Naive thymus-derived CD4-positive, alpha-beta T cell (primary cell): ENCODE measurements at regions not wholly inside any gene's neighbourhood (a gene's known extent, or its start where the extent isn't known, plus 50 kb on each side); places are given as distances from the start of the nearest gene placed in this dataset.
A peak's percentile ranks its signal among the peaks of the same experiment; 100 is the strongest.

Experiments
- ATAC-seq: fragments of 150-1000 bp; cut with Tn5 transposase; 2 replicates; pipeline ENCODE4 v1.10.0; 2021; ENCODE audit warnings: mild to moderate bottlenecking, moderate library complexity
- CTCF ChIA-PET: fragments of 350-600 bp; sonication (Branson Sonifier 250); formaldehyde crosslinking; loops from one replicate; lab custom pipeline; 2021; ENCODE audit warnings: antibody characterized with exemption; lab: Charles Lee
- POLR2A ChIA-PET: fragments of 350-600 bp; sonication (Branson Sonifier 250); formaldehyde crosslinking; loops from one replicate; lab custom pipeline; 2021; ENCODE audit warnings: antibody characterized with exemption, inconsistent platforms; lab: Charles Lee
- DNase-seq, 9 donors: peaks; one replicate each; pipeline versions ENCODE4 v3.0.0 to v3.0.0-alpha.2; 2020 to 2022; ENCODE audit warnings: mixed read lengths in 1 of 9
- H3K27ac ChIP-seq: one replicate; pipeline ENCODE4 v1.7.0; 2013; ENCODE audit warnings: mild to moderate bottlenecking, low read depth, low read length, moderate library complexity
- H3K27me3 ChIP-seq, 2 donors: one replicate each; pipeline ENCODE4 v1.7.0; 2013; ENCODE audit warnings: low read length in 2 of 2, mild to moderate bottlenecking in 2 of 2, moderate library complexity in 2 of 2; ENCODE audit not compliant: control insufficient read depth in 2 of 2, insufficient read depth in 2 of 2
- H3K36me3 ChIP-seq, 3 experiments: 1 replicate in 2 of 3; 2 replicates in 1 of 3; pipeline ENCODE4 v1.7.0; 2013; ENCODE audit warnings: low read length in 3 of 3, mild to moderate bottlenecking in 3 of 3, moderate library complexity in 1 of 3; ENCODE audit not compliant: insufficient read depth in 3 of 3, control insufficient read depth in 2 of 3
- H3K4me1 ChIP-seq, 2 donors: one replicate each; pipeline ENCODE4 v1.7.0; 2013; ENCODE audit warnings: low read length in 2 of 2, mild to moderate bottlenecking in 2 of 2, moderate library complexity in 1 of 2; ENCODE audit not compliant: control insufficient read depth in 2 of 2, insufficient read depth in 2 of 2
- H3K4me3 ChIP-seq: 2 replicates; pipeline ENCODE4 v1.7.0; 2013; ENCODE audit warnings: mild to moderate bottlenecking, low read length
- H3K9me3 ChIP-seq, 3 experiments: 1 replicate in 2 of 3; 2 replicates in 1 of 3; pipeline ENCODE4 v1.7.0; 2013; ENCODE audit warnings: low read length in 3 of 3; ENCODE audit not compliant: control insufficient read depth in 2 of 3
- H3K27ac Mint-ChIP-seq, 9 donors: one replicate each; pipeline ENCODE4 v1.8.0; 2020 to 2022; ENCODE audit warnings: mixed read lengths in 9 of 9, mild to moderate bottlenecking in 8 of 9, moderate library complexity in 5 of 9, inconsistent platforms in 2 of 9
- H3K27me3 Mint-ChIP-seq, 5 donors: one replicate each; pipeline ENCODE4 v1.8.0; 2021 to 2022; ENCODE audit warnings: mixed read lengths in 5 of 5, mild to moderate bottlenecking in 1 of 5
- H3K36me3 Mint-ChIP-seq, 5 donors: one replicate each; pipeline ENCODE4 v1.8.0; 2020 to 2022; ENCODE audit warnings: mixed read lengths in 5 of 5, mild to moderate bottlenecking in 3 of 5, inconsistent platforms in 1 of 5
- H3K4me1 Mint-ChIP-seq, 7 donors: one replicate each; pipeline ENCODE4 v1.8.0; 2020 to 2022; ENCODE audit warnings: mixed read lengths in 7 of 7, mild to moderate bottlenecking in 3 of 7, inconsistent platforms in 1 of 7
- H3K4me3 Mint-ChIP-seq, 10 donors: one replicate each; pipeline ENCODE4 v1.8.0; 2020 to 2022; ENCODE audit warnings: mild to moderate bottlenecking in 10 of 10, mixed read lengths in 10 of 10, moderate library complexity in 6 of 10, inconsistent platforms in 2 of 10
- H3K9me3 Mint-ChIP-seq, 11 donors: one replicate each; pipeline ENCODE4 v1.8.0; 2020 to 2022; ENCODE audit warnings: mixed read lengths in 11 of 11, mild to moderate bottlenecking in 4 of 11, inconsistent platforms in 1 of 11, moderate library complexity in 1 of 11
- intact Hi-C, 2 donors: fragments of 100-400 bp; cut with micrococcal nuclease; formaldehyde crosslinking; loops; one replicate each; pipeline ENCODE4 v1.15.1; 2023

DNA sequence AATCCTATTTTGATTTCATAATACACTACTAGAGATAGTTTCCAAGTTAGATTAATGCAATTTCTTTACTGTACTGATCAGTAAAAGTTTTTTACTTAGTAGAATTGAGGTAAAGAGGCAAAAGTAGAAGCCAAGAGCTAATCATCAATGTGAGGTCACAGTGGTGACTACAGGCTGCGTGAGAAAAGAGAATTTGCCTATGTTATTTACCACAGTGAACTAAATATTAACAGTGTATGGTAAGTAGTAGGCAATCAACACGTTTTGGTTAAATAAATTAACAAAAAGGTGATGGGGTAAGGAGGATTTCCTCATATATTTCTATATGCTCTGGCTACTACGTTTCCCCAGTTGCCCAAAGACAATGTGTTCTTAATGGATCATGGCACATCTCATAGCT, 202.2 kb upstream of the CMC1 start:
- ChIA-PET POLR2A (no interaction called here), CTCF (no interaction called here)
- DNase-seq (no peak), ATAC-seq (no peak)
- Histone ChIP-seq H3K9me3 (no peaks in the 10 kb centered on the region), H3K36me3 (no peaks in the 10 kb centered on the region), H3K27me3 (no peaks in the 10 kb centered on the region), H3K4me3 (no peak overlapping the region), H3K27ac (no peak overlapping the region), H3K4me1 (no peaks in the 10 kb centered on the region)
- Mint-ChIP-seq H3K9me3 (peaks cover 0 to 6% (median 0%) of the 10 kb centered on the region in 11 donors), H3K4me3 (no peak overlapping the region), H3K4me1 (peaks cover 0 to 3% (median 0%) of the 10 kb centered on the region in 7 donors), H3K27me3 (peaks cover 0 to 6% (median 2%) of the 10 kb centered on the region in 5 donors), H3K27ac (no peak overlapping the region), H3K36me3 (peaks cover 0 to 4% (median 3%) of the 10 kb centered on the region in 5 donors)
- intact Hi-C loops: no loop called here

DNA sequence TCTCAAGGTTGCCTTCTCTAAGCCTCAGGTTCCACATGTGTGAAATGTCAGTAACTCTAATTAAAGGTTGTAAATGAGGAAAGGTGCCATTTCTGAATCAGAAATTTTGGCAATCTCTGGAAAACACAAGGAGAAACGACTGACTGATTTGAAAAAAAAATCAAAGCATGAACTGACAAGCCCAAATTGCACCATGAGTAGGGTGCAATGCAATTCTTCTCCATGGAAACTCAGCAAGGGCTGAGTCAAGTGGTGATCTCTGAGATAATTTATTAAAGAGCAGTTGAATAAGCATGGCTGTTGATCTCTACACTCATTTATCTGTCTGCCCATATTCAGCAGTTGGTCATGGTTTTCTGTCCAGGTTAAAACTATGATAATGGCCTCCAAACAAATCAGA, 201.6 kb upstream of the CMC1 start:
- H3K4me1 ChIP-seq: no peaks in the 10 kb centered on the region
- Mint-ChIP-seq H3K27me3 (peaks cover 0 to 6% (median 2%) of the 10 kb centered on the region in 5 donors), H3K4me1 (peaks cover 0 to 3% (median 0%) of the 10 kb centered on the region in 7 donors), H3K4me3 (no peak overlapping the region), H3K36me3 (peaks cover 0 to 4% (median 3%) of the 10 kb centered on the region in 5 donors), H3K9me3 (peaks cover 0 to 1% (median 0%) of the 10 kb centered on the region in 11 donors), H3K27ac (no peak overlapping the region)
- no peak overlapping the region for H3K27ac ChIP-seq
- no peaks in the 10 kb centered on the region for H3K27me3 ChIP-seq
- no peak overlapping the region for H3K4me3 ChIP-seq
- CTCF ChIA-PET: no interaction called here
- ATAC-seq: no peak
- intact Hi-C loops: no loop called here
- DNase-seq: no peak
- H3K36me3 ChIP-seq: no peaks in the 10 kb centered on the region
- POLR2A ChIA-PET: interaction anchor here (0.6 kb wide), 1 partner anchor 137 kb away, joined by 3 read pairs; no protein-coding TSS in a partner anchor
- no peaks in the 10 kb centered on the region for H3K9me3 ChIP-seq

DNA sequence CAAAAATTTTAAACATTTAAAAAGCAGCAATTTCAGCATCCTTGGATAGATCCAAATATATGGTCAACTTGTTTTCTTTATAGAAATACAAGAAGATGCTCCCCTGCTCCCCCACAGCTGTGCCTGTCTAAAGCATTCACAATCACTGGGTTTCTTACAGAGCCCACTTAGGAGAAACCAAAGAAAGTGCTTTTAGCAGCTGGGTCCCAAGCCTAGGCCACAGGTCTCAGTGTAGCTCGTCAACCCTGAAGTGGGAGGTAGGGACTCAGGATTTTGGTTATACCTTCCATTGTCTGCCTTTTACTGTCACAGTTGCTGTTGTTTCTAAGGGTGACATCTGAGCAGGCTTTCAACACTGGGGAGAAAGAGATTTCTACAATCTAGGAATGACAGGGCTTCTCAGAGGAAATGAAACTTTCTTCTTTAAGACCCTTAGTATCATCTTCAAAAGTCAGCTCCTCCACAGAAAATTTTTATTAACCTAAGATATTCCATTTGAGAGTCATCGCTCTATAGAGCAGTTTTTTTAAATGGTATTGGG, 199.3 kb upstream of the CMC1 start:
- no peak overlapping the region for H3K4me3 ChIP-seq
- Mint-ChIP-seq H3K9me3 (no peaks in the 10 kb centered on the region), H3K4me3 (no peak overlapping the region), H3K36me3 (peaks cover 0 to 4% (median 0%) of the 10 kb centered on the region in 5 donors), H3K27ac (no peak overlapping the region), H3K27me3 (peaks cover 0 to 7% (median 5%) of the 10 kb centered on the region in 5 donors), H3K4me1 (no peaks in the 10 kb centered on the region)
- H3K36me3 ChIP-seq: no peaks in the 10 kb centered on the region
- DNase-seq (no peak), ATAC-seq (no peak)
- no peaks in the 10 kb centered on the region for H3K27me3 ChIP-seq
- H3K27ac ChIP-seq: no peak overlapping the region
- ChIA-PET POLR2A (no interaction called here), CTCF (no interaction called here)
- H3K4me1 ChIP-seq: no peaks in the 10 kb centered on the region
- no peaks in the 10 kb centered on the region for H3K9me3 ChIP-seq
- intact Hi-C loops: no loop called here

DNA sequence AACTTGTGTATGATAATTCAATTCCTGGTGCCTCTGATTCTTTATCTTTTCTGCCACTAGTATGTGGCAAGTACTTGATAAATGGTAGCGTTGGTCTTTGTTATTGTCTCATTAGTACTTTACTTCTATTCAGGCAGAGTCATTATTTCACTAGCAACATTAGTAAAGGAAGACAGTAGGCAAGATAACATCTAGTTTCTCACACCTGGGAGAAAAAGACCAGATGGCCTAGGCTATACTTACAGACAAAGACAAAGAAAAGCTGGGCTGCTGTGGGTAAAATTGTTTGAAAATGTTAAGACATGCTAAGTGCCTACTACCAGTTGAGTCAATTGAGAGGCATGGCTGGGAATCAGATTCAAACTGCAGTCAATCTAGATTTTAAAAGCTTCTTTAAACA, 198.7 kb upstream of the CMC1 start:
- ATAC-seq (no peak), DNase-seq (no peak)
- H3K27ac Mint-ChIP-seq: no peak overlapping the region
- POLR2A ChIA-PET: no interaction called here
- H3K4me1 ChIP-seq: no peaks in the 10 kb centered on the region
- no peaks in the 10 kb centered on the region for H3K36me3 ChIP-seq
- no peaks in the 10 kb centered on the region for H3K4me1 Mint-ChIP-seq
- peaks cover 0 to 8% (median 6%) of the 10 kb centered on the region in 5 donors for H3K27me3 Mint-ChIP-seq
- H3K4me3 ChIP-seq: no peak overlapping the region
- no peaks in the 10 kb centered on the region for H3K9me3 ChIP-seq
- H3K27me3 ChIP-seq: no peaks in the 10 kb centered on the region
- CTCF ChIA-PET: no interaction called here
- H3K27ac ChIP-seq: no peak overlapping the region
- no peaks in the 10 kb centered on the region for H3K36me3 Mint-ChIP-seq
- no peak overlapping the region for H3K4me3 Mint-ChIP-seq
- no peaks in the 10 kb centered on the region for H3K9me3 Mint-ChIP-seq
- intact Hi-C loops: no loop called here

DNA sequence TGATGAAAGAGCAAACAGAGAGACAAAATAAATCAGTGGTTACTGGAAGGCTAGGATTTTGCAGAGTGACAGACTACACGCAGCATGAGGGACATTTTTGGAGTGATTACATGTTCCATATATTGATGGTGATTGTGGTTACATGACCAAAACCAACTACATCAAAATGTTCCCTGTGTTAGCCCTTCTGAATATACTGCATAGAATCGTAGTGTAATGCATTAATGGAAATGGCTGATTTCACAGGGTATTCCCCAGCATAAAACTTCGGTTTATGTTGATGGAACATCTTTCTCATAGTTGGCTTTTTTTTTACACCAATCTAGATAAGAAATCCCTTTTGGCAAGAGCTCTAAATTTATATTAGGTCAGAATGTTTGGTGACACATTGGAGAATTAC, 191.3 kb upstream of the CMC1 start:
- Mint-ChIP-seq H3K27ac (no peak overlapping the region), H3K9me3 (no peaks in the 10 kb centered on the region), H3K4me1 (peaks cover 0 to 7% (median 4%) of the 10 kb centered on the region in 7 donors), H3K27me3 (peaks cover 0 to 6% (median 4%) of the 10 kb centered on the region in 5 donors), H3K4me3 (no peak overlapping the region), H3K36me3 (no peaks in the 10 kb centered on the region)
- intact Hi-C loops: no loop called here
- DNase-seq: no peak
- no peaks in the 10 kb centered on the region for H3K36me3 ChIP-seq
- H3K4me1 ChIP-seq: no peaks in the 10 kb centered on the region
- H3K9me3 ChIP-seq: no peaks in the 10 kb centered on the region
- no peak overlapping the region for H3K4me3 ChIP-seq
- no peak overlapping the region for H3K27ac ChIP-seq
- ATAC-seq: no peak
- no peaks in the 10 kb centered on the region for H3K27me3 ChIP-seq
- ChIA-PET CTCF (no interaction called here), POLR2A (no interaction called here)

DNA sequence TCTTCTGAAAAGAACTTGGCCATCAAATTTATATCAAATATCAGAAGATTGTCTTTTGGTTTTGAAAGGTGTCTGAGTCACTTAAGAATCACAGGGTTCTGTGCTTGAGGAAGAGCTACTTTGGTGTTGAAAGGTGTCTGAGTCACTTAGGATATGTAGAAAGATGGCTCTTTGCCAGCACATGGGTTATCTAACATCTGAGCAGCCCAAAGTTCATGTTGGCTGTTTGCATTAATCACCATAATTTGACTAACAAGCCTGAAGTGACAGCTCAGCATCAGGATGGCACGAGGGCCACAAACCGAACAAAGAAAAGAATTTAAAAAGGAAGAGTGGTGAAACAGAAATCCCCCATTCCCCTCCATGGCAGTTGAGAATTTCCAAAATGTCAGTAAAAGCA, 190.5 kb upstream of the CMC1 start:
- Histone ChIP-seq H3K27ac (no peak overlapping the region), H3K27me3 (no peaks in the 10 kb centered on the region), H3K4me3 (no peak overlapping the region), H3K36me3 (no peaks in the 10 kb centered on the region), H3K9me3 (no peaks in the 10 kb centered on the region), H3K4me1 (no peaks in the 10 kb centered on the region)
- POLR2A ChIA-PET: no interaction called here
- DNase-seq (no peak), ATAC-seq (peak; percentile 34)
- CTCF ChIA-PET: no interaction called here
- H3K9me3 Mint-ChIP-seq: no peaks in the 10 kb centered on the region
- no peaks in the 10 kb centered on the region for H3K36me3 Mint-ChIP-seq
- H3K27ac Mint-ChIP-seq: no peak overlapping the region
- intact Hi-C loops: no loop called here
- H3K4me3 Mint-ChIP-seq: no peak overlapping the region
- H3K4me1 Mint-ChIP-seq: peaks cover 0 to 7% (median 4%) of the 10 kb centered on the region in 7 donors
- peaks cover 0 to 7% (median 4%) of the 10 kb centered on the region in 5 donors for H3K27me3 Mint-ChIP-seq

DNA sequence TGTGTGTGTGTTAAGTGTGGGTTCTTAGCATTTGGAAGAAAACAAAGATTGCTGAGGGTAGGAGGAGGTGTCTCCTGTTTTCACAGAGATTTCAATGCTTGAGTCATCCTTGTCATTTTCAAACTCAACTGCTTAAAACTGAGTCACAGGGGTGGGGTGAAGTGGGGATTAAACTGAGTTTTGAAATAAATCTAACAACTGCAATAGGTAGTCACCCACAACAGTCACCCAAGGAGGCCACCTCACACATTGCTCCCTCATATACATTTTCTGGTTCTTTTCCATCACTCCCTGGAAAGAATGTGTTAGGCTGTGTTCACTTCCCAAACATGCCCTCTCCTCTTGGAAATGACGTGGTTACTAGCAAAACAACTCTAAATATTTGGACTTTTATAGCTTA, 187.7 kb upstream of the CMC1 start:
- Mint-ChIP-seq H3K4me3 (no peak overlapping the region), H3K27ac (no peak overlapping the region), H3K4me1 (peaks cover 0 to 7% (median 4%) of the 10 kb centered on the region in 7 donors), H3K9me3 (peaks cover 0 to 7% (median 0%) of the 10 kb centered on the region in 11 donors), H3K27me3 (peaks cover 0 to 13% (median 4%) of the 10 kb centered on the region in 5 donors), H3K36me3 (peaks cover 0 to 3% (median 0%) of the 10 kb centered on the region in 5 donors)
- H3K4me3 ChIP-seq: no peak overlapping the region
- intact Hi-C loops: no loop called here
- DNase-seq: no peak
- ChIA-PET CTCF (no interaction called here), POLR2A (no interaction called here)
- no peaks in the 10 kb centered on the region for H3K9me3 ChIP-seq
- H3K27ac ChIP-seq: no peak overlapping the region
- no peak for ATAC-seq
- no peaks in the 10 kb centered on the region for H3K4me1 ChIP-seq
- H3K27me3 ChIP-seq: no peaks in the 10 kb centered on the region
- H3K36me3 ChIP-seq: no peaks in the 10 kb centered on the region
